ENCODE measurements at regions not wholly inside any gene's neighbourhood (a gene's known extent, or its start where the extent isn't known, plus 50 kb on each side); places are given as distances from the start of the nearest gene placed in this dataset.
"Not testable (repeated sequence)": the region's sequence is repeated elsewhere in the genome, so short reads cannot be mapped to it uniquely, and the experiment has no call there.

DNA sequence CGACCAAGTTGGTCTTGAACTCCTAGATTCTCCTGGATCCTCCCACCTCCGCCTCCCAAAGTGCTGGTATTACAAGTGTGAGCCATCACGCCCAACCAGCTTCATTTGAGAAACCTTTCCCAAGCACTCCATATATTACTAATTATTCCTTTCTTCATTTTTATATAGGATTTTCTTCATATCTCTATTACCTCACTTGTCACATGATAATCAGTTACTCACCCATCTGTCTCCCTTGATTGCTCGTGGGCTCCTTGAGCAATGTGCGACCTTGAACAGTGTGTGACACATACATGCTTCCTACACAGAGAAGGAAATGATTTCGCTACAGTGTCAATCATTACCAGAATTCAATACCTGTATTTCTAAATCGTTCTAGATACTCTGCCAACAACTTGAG is 110.7 kb upstream of the C2CD4B start:
- DNase-seq: no peak

- DNase-seq: no peak
These were observed 112.8 kb upstream of the C2CD4B start for GRCh38 chr15:62277816-62278394.

DNA sequence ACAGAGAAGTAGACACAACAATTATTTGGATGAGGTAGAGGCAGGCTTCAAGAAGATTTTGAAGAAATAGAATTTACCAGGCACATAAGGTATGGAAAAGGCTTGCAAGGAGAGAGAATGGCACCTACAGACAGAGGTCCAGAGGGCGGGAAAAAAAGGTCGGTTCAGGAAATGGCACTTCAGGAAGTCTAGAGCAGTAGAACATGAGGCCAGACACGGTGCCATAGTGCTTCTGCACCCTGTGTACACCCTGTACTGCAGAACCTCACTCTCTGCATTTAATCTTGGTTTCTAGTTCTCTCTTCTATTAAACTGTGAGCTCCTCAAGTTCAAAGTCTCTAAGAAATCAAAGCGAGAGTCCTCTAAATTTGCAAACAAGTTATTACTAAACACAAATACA is 113.4 kb upstream of the C2CD4B start:
- no peak for DNase-seq

GRCh38 chr15:62279041-62279440 is 114.0 kb upstream of the C2CD4B start:
- DNase-seq: no peak

- no peak for DNase-seq
These were observed 115.5 kb upstream of the C2CD4B start for GRCh38 chr15:62280625-62281024.

DNA sequence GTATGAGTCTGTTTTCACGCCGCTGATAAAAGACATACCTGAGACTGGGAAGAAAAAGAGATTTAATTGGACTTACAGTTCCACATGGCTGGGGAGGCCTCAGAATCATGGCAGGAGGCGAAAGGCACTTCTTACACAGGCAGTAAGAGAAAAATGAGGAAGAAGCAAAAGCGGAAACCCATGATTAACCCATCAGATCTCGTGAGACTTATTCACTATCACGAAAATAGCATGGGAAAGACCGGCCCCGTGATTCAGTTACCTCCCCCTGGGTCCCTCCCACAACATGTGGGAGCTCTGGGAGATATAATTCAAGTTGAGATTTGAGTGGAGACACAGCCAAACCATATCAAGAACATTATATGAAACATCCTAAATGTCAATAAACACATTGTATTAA is 116.7 kb upstream of the C2CD4B start:
- not testable (repeated sequence) for DNase-seq

DNA sequence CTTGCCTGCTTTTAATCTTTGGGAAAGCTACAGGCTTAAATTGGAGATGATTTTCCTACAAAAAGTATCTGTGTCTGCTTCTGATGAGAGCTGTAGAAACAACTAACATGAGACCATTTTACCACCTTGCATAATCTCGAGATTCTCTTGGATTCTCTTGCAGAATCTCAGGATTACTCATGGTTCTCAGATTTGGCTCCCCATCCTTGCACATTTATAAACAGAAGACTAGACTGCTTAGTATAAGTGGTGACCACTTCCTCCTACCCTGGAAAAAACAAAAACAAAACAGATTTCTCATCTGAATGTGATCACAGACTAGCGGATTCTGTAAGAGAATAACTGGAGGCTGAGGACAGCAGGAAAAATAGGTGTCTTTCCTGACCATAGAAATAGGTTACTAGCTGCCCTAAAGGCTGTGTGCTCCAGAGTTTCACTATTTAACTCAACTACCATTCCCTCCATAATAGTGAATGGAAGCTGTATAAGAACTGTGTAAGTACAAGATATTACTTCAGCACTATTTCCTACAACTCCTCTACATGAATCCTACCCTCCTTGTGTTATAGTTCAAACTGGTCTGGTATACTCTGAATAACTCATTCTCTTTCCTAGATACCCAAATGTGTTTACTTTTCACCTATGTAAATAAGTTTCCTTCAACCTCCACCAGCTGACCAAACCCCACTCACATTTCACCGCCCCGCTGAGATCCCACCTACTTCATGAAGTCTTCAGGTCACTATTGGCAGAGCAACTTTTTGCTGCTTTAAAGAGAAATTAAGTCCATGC is 122.2 kb upstream of the C2CD4B start:
- DNase-seq: no peak

DNA sequence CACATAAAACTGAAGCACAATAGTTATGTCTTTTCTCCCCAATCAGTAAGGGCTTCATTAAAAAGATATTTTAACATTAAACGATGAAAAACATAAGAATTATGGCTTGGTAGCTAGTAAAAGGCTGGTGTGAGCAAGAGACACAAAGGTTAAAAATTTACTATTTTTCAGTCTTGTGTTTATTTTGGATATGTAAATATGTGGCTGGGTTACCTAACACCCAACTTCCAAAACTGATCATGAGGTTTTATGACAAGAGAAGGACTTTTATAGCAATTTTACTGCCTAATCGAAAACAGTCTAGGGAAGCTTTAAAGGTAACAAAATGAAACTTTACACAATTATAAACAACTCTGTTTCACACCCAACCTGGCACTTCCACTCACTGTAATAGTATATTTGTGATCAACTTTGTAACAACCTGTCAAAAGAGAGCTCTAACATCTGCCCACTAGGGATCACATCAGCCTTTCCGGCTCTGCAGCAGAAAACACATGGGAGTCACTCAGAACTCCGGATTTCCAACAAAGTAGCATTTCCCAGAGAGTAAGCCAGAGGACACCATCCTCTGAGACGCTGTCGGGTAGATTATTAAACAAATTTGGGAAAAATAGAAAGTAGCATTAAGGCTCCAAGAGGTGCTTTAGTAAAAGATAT is 123.4 kb upstream of the C2CD4B start:
- no peak for DNase-seq

GRCh38 chr15:62291262-62291661 is 126.2 kb upstream of the C2CD4B start:
- no peak for DNase-seq

GRCh38 chr15:62296756-62297507 is 131.8 kb upstream of the C2CD4B start:
- DNase-seq: no peak

DNA sequence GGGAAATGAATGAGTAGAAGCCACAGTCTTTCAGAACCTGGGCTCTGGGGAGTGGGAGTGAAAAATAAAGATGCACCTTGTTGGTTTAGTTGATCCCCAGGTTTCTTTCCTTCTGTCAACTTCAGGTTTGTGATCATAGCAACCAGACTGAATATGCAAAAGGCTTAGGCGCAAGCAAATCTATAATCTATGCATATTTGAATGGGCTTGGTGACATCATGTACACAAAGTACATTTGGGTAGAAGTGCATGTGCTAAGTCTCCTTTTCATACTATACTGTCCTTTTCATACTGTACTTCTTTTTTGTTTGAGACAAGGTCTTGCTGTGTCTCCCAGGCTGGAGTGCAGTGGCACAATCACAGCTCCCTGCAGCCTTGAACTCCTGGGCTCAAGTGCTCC is 132.4 kb upstream of the C2CD4B start:
- DNase-seq: no peak

- DNase-seq: no peak
These were observed 132.8 kb upstream of the C2CD4B start for GRCh38 chr15:62297933-62298332.

DNA sequence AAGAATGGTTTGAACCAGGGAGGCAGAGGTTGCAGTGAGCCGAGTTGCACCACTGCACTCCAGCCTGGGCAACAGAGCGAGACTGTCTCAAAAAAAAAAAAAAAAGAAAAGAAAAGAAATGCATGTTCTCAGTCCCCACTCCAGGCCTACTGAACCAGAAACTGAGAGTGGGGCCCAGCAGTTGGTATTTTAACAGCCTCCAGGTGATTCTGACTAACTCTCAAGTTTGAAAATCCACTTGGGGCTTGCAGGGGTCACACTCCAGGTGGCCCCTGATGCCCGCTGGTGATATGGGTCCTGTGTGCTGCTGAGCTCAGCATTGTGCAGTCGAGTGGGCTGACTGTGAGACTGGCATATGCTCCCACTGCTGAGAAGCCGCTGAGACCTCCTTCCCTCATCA is 133.7 kb upstream of the C2CD4B start:
- DNase-seq: no peak

DNA sequence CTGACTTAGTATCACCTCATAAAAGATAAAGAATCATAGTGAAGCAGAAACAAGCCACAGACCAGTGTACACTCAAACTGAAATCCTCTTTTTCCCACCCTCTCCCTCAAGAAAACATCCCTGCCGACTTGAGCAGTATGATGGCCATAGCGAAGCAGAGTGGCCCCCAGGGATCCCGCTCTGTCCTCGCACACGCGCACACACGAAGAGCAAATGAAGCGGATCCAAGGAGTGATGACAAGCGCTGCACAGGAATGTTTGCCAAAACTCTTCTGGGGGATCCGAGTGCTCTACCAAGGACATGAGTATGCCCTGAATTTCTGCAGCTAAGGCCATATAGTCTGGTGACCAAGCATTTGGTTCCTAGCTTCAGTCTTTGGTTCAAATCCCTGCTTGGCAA is 134.5 kb upstream of the C2CD4B start:
- DNase-seq: no peak

- DNase-seq: no peak
These were observed 137.0 kb upstream of the C2CD4B start for GRCh38 chr15:62301993-62302675.

GRCh38 chr15:62306851-62307504 is 141.9 kb upstream of the C2CD4B start:
- no peak for DNase-seq

GRCh38 chr15:62307551-62307950 is 142.5 kb upstream of the C2CD4B start:
- DNase-seq: no peak

DNA sequence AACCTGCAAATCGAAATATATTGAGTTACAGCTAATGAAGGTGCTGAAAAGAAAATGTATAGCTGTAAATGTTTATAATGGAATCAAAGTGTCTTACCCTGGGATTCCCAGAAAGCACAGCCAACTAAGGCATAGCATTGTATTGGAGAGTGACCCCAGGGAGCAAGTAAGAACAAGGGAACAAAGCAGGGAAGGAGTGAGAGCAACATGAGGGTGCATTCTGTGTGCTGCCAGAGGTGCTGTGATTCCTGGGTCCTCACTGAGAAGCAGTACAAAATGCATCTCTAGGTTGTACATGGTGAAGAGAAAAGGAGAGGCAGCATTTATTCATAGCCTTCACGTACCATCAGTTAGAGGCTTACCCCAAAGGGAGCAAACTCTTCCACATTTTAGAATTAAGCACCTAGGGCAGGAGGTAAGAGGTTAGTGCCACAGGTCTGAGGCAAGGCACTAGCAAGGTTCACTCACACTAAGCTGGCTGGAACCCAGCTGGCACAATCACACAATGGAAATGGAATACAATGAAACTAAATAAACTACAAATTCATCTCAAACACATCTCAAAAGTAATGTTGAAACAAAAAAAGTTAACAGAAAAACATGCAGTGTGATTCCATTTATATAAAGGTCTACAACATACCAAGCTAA is 151.5 kb upstream of the C2CD4B start:
- no peak for DNase-seq

DNA sequence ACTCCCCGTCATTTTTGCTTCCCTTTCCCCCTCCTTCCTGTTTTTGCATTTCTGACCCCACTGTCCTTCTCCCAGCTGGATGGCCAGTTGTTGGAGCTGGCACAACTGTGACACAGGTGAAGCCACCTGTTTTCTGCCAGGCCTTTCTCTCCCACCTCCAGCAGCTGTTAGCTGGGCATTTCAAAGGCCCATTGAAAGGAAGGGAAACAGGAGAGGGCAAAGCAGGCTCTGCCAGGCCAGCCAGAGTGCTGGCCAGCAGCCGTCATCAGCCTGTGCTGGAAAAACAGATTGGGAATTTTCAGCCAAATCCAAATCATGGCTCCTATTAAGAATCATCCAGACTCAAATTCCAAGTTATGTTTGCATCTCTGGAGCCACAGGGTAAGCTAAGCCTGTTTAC is 155.2 kb upstream of the C2CD4B start:
- no peak for DNase-seq

DNA sequence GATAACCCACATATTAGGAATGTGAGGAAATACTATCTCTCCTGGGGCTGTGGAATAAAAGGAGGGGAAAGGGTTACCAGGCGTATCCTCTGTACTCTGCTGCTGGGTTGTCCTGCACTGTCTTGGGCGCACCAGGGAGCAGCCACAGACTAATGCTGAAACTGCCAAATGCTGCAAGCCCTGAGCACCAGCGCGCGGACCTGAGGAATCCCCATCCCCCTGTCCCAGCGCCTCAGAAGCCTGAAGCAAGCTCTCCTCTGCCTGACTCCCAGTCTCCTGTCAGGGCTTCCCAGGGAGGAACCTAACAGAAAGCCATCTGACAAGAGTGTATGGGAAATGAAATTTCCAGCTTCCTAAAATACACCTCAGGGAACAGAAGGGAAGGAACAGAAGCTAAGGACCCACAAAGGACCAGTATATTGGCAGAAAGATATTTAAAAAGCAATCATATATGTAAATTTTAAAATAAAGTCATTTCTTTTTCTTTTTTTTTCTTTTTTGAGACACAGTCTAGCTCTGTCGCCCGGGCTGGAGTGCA is 158.3 kb upstream of the C2CD4B start:
- no peak for DNase-seq

DNA sequence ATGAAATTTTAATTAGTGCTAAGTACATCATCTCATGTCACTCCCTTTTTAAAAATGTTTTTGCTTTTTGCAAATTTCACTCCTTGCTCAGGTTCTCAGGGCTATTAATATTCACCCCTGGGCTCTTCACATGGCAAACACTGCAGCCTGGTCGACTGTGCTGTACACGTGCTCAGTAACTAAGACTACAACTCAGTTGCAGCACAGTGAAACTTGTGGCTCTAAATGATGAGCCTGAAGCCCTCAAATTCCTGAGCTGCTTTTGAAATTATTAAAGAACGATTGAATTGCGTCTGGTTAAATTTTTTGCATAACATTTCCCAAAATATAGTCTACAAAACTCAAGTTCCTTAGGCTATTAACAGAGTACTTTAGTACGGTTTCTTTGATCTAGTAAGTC is 159.3 kb upstream of the C2CD4B start:
- DNase-seq: no peak

GRCh38 chr15:62325597-62325996 is 160.5 kb upstream of the C2CD4B start:
- no peak for DNase-seq

All from effector CD8-positive, alpha-beta T cell (primary cell).